OCI-M1 (cell line): ENCODE measurements at regions not wholly inside any gene's neighbourhood (a gene's known extent, or its start where the extent isn't known, plus 50 kb on each side); places are given as distances from the start of the nearest gene placed in this dataset.

Source experiments
- DNase-seq: peaks from one replicate; lab custom pipeline; 2025; lab: John Stamatoyannopoulos, UW

GRCh38 chr1:34701326-34702060 lies 53.4 kb upstream of the GJB5 start:
- no peak for DNase-seq
